ENCODE measurements at regions not wholly inside any gene's neighbourhood (a gene's known extent, or its start where the extent isn't known, plus 50 kb on each side); places are given as distances from the start of the nearest gene placed in this dataset.
A peak's percentile ranks its signal among the peaks of the same experiment; 100 is the strongest.

DNA sequence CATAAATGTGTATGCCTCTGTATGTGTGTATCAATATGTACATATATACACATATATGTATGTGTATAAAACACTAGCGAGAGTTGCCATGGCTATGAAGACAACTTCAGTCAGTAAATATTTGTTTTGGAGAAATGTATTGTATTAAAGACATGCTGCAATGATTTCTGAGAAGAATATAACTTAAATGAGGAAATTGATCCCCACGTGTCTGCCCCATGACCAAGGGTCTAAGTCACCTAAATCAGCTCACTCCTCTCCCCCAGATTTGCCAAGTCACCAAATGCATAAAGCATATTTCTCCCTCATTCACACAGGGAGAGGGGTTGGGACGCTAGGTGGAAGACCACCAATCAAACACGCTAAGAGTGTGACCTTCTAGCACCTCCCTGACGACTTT lies 58.3 kb upstream of the LYST start:
- DNase-seq (ENCODE audit: low spot score) = no peak

DNA sequence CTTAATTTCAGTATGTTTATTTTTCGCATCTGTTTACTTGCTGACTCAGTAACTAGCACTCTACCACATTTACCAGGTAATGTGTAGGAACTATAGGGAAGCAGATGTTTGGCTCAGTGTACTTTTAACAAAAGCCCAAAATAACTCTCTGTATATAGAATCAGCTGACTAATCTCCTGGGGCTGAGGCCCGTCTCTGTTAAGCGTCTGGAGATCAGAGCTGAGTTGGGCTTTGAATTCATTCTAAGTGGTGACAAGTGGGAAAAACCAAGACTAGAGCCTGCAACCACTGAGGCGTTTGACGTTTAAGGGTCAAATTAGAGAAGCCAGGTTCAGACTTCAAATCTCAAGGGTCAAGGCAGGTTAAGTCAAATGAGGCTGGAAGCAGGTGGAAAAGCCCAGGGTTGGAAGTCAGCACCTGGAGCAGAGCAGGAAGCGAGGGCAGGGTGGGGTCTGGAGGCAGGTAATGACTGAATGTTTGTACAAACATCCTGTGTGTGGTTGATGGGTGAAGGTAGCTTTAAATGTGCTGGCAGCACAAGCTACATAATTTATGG lies 56.8 kb upstream of the LYST start:
- no peak for DNase-seq (ENCODE audit: low spot score)

DNA sequence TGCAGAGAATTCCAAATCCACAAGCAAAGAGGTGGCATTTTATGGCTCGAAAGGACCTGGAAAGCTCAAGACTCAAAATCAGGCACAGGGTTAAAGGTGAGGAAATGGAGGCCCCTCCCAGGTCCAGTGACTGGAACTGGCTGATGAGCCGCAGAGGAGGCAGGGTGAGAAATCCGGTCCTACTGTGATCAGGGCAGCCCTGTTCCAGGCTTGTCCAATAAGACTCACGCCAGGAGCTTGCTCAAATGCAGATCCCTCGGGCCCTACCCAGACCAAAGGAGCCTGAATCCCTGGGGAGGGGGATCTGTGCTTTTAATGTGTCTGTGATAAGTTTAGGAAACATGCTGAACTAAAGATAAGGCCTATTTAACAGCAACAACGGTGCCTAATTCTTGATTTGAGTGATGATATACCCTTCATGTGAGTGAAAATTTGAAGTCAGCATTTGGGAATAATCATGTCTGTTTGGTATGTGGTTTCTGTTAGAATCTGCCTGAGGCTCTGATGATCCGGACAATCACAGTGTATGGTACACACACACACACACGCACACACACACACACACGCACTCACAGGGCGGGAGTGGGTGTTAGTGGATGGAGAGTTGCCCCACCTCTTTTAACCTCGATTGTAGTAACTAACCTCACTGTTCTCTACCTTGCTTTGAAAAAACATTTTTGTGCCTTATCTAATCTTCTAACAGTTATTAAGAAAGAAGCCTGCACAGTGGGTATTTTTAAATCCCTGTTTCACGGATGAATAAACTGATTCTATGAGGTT lies 54.1 kb upstream of the LYST start:
- DNase-seq (ENCODE audit: low spot score) = no peak

DNA sequence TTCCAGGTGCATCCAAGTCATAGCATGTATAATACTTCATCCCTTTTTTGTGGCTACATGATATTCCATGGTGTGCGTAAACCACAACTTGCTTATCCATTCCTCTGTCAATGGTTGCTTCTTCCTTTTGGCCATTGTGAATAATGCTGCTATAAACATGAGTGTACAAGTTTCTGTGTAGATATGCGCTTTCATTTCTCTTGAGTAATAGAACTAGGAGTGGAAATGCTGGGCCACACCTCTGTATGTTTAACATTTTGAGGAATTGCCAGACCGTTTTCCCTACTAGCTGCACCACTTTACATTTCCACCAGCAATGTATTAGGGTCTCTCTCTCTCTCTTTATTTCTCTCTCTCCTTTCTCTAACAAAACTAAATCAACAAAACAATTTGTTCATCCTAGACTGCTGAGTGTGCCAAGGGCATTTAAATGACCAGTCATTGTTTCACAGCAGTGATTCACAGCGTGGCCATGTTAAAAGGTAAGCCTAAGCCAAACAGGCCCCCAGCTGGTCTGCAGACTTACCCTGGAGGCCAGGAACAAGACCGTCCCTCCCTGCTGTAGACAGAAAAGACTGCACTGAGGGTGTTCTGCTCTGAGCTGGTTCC lies 53.2 kb upstream of the LYST start:
- peak; percentile 22 for DNase-seq (ENCODE audit: low spot score)

DNA sequence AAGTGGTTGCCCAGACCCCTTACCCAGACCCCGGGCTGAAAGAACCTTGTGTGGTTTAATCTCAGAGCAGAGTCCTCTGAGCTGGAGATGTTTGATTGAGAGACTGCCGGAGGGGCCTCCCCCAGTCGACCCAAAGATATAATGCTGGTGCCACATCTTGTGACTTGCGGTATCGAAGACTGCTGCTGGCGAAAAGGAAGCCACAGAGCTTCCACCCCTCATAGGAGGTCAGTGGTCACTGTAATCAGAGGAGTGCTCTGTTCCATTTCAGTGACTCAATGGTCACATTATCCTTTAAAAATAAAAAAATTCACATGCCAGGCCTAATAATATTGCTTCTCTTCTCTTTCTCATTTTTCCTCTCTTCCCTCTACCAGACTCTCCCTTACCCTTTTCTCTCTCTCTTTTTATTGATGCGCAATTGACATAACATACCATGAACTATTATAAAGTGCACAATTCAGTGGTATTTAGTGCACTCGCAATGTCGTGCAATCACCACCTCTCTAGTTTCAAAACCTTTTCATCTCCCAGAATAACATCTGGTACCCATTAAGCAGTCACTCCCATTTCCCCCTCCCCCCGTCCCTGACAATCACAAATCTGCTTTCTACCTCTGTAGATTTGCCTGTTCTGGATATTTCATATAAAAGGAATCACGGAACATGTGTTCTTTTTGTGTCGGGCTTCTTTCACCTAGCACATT lies 52.6 kb upstream of the LYST start:
- DNase-seq (ENCODE audit: low spot score) = no peak

DNA sequence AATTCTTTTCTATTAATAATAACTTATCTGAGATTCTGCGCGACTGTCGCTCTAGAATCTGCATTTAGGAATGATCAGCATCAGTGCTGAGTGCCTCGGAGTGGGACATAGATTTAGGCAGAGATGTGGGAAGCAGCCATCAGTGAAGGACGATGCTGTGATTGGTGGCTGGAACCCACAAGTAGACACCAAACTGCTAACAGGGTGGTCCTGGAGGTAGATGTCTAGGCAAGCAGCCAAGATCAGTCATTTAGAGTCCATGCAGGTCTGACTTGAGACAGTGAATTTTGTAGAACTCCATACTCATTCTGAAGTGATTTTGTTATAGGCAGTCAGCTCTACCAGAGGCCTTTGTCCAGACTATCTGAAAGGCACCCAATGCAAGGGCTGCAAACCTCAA lies 51.8 kb upstream of the LYST start:
- no peak for DNase-seq (ENCODE audit: low spot score)

DNA sequence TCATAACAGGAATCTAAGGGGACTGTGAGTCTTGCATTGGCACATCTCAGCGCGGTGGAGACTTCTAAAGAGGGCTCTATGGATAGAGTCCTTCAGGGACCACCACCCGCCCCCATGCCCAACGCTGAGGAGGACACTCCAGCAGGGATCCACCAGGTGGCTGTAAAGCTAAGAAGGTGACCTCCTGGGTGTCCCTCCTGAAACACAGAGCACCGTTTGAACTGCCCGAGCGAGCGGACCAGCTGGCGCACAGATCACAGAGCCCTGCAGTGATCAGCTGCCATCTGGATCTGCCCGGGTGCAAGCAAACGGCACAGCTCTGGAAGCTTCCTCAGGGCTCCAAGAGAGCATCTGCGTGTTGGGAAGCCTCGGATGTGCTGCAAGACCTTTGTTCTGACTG lies 51.3 kb upstream of the LYST start:
- DNase-seq (ENCODE audit: low spot score) = no peak

DNA sequence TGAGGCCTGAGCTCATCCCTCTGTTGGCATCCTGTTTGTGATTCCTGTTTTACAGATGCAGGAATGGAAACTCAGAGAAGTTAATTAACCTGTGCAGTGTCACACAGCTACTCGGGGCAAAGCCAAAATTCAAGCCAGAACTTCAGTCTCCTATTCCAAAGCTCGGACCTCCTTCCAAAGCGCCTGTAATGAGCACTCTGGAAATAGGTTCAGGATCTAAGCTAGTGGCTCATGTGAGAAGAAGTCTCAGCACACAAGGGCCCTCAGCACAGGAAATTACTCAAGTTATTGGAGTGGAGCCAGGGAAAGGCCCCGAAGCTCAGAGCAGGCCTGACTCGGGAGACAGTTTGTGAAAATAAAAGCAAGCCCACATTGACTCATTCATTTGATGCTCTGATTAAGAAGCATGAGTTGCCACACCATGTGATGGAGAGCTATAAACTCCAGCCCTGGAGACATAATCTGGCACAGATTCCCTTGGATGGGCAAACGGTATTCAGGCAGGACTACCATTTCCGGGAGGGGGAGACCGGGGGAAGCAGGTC lies 50.6 kb upstream of the LYST start:
- peak; percentile 84 for DNase-seq (ENCODE audit: low spot score)
